Activated CD4-positive, alpha-beta T cell treated with anti-CD3 and anti-CD28 coated beads for 1 hour (primary cell): ENCODE measurements at regions not wholly inside any gene's neighbourhood (a gene's known extent, or its start where the extent isn't known, plus 50 kb on each side); places are given as distances from the start of the nearest gene placed in this dataset.

ENCODE experiments used
- DNase-seq: peaks from one replicate; pipeline ENCODE4 v3.0.0-alpha.2; 2020

- DNase-seq, result no peak
Observed at GRCh38 chr6:44062771-44063560, 64.3 kb downstream of the MRPL14 start.

GRCh38 chr6:44062105-44062770 is 65.0 kb downstream of the MRPL14 start:
- no peak for DNase-seq

- no peak for DNase-seq
Observed at GRCh38 chr6:44061375-44062104, 65.7 kb downstream of the MRPL14 start.

GRCh38 chr6:44060612-44061374 is 66.5 kb downstream of the MRPL14 start:
- DNase-seq, result no peak

- no peak for DNase-seq
Observed at GRCh38 chr6:44059359-44060346, 67.6 kb downstream of the MRPL14 start.

GRCh38 chr6:44058617-44059358 is 68.5 kb downstream of the MRPL14 start:
- no peak for DNase-seq

GRCh38 chr6:44057931-44058616 is 69.2 kb downstream of the MRPL14 start:
- DNase-seq, result no peak

GRCh38 chr6:44057238-44057930 is 69.9 kb downstream of the MRPL14 start:
- DNase-seq, result no peak

- DNase-seq, result no peak
Observed at GRCh38 chr6:44056392-44057237, 70.6 kb downstream of the MRPL14 start.

- DNase-seq, result no peak
Observed at GRCh38 chr6:44054721-44055559, 72.3 kb downstream of the MRPL14 start.

- DNase-seq, result no peak
Observed at GRCh38 chr6:44053760-44054556, 73.3 kb downstream of the MRPL14 start.

- DNase-seq, result no peak
Observed at GRCh38 chr6:44053106-44053756, 74.0 kb downstream of the MRPL14 start.

GRCh38 chr6:44052419-44053023 is 74.7 kb downstream of the MRPL14 start:
- DNase-seq, result no peak

GRCh38 chr6:44051515-44051914 is 75.7 kb downstream of the MRPL14 start:
- no peak for DNase-seq

- DNase-seq, result no peak
Observed at GRCh38 chr6:44050872-44051505, 76.3 kb downstream of the MRPL14 start.
